Smooth muscle cell (in vitro differentiated cells): ENCODE measurements at regions not wholly inside any gene's neighbourhood (a gene's known extent, or its start where the extent isn't known, plus 50 kb on each side); places are given as distances from the start of the nearest gene placed in this dataset.

Experiments
- DNase-seq: peaks from one replicate; lab custom pipeline; 2025; ENCODE audit not compliant: unreplicated experiment; lab: John Stamatoyannopoulos, UW
- H2AFZ ChIP-seq: fragments of 200-600 bp; sonication (generic); 2 replicates; pipeline ENCODE4 v1.6.0; 2016; ENCODE audit warnings: antibody characterized with exemption, low read depth, mild to moderate bottlenecking
- H3F3A ChIP-seq: fragments of 200-600 bp; sonication (generic); 2 replicates; pipeline ENCODE4 v1.6.0; 2017; ENCODE audit warnings: antibody characterized with exemption, low read depth
- H3K27ac ChIP-seq: fragments of 200-600 bp; sonication (generic); 2 replicates; pipeline ENCODE4 v1.5.1; 2016; ENCODE audit warnings: low read depth, mild to moderate bottlenecking
- H3K27me3 ChIP-seq: fragments of 200-600 bp; sonication (generic); 2 replicates; pipeline ENCODE4 v1.6.1; 2016; ENCODE audit warnings: low read depth, mild to moderate bottlenecking
- H3K36me3 ChIP-seq: fragments of 200-600 bp; sonication (generic); 2 replicates; pipeline ENCODE4 v1.5.1; 2016; ENCODE audit warnings: low read depth
- H3K4me1 ChIP-seq: fragments of 200-600 bp; sonication (generic); 2 replicates; pipeline ENCODE4 v1.5.1; 2016; ENCODE audit warnings: low read depth
- H3K4me2 ChIP-seq: fragments of 200-600 bp; sonication (generic); 2 replicates; pipeline ENCODE4 v1.6.0; 2016; ENCODE audit warnings: mild to moderate bottlenecking
- H3K4me3 ChIP-seq: fragments of 200-600 bp; sonication (generic); 2 replicates; pipeline ENCODE4 v1.5.1; 2016; ENCODE audit warnings: mild to moderate bottlenecking
- H3K79me2 ChIP-seq: fragments of 200-600 bp; sonication (generic); 2 replicates; pipeline ENCODE4 v1.6.0; 2016; ENCODE audit warnings: low read depth, mild to moderate bottlenecking
- H3K9ac ChIP-seq: fragments of 200-600 bp; sonication (generic); 2 replicates; pipeline ENCODE4 v1.6.0; 2016; ENCODE audit warnings: low read depth
- H3K9me3 ChIP-seq: fragments of 200-600 bp; sonication (generic); replicated peaks from 2 replicates; pipeline ENCODE4 v1.5.1; 2016; ENCODE audit warnings: low read depth
- H4K20me1 ChIP-seq: fragments of 200-600 bp; sonication (generic); 2 replicates; pipeline ENCODE4 v1.6.0; 2016; ENCODE audit warnings: low read depth
- WGBS: methylation state at CpG from one replicate; pipeline ENCODE4 v1.1.7; 2016; ENCODE audit warnings: low lambda C conversion rate; 5-methylcytosine and 5-hydroxymethylcytosine counted together
- TF ChIP-seq, protein P1 (sequence below): fragments of 200-600 bp; sonication (generic); IDR thresholded peaks from 2 replicates; pipeline ENCODE4 v1.5.1; 2017; ENCODE audit warnings: borderline replicate concordance, mild to moderate bottlenecking, antibody characterized with exemption; ENCODE audit not compliant: insufficient read depth, poor library complexity, severe bottlenecking

GRCh38 chr3:89562373-89562772, 455.0 kb downstream of the EPHA3 start:
- no peak for DNase-seq
- WGBS, result 83% methylated on average over 1 of the region's 1 CpG
- H3K4me2 ChIP-seq, result no peak overlapping the region
- no peaks in the 10 kb centered on the region for H4K20me1 ChIP-seq
- H3F3A ChIP-seq, result no peaks in the 10 kb centered on the region
- no peak overlapping the region for H3K27ac ChIP-seq
- H3K4me1 ChIP-seq, result no peaks in the 10 kb centered on the region
- no peak overlapping the region for H3K4me3 ChIP-seq
- peaks cover 3% of the 10 kb centered on the region for H3K9me3 ChIP-seq
- TF ChIP-seq, protein P1, sequence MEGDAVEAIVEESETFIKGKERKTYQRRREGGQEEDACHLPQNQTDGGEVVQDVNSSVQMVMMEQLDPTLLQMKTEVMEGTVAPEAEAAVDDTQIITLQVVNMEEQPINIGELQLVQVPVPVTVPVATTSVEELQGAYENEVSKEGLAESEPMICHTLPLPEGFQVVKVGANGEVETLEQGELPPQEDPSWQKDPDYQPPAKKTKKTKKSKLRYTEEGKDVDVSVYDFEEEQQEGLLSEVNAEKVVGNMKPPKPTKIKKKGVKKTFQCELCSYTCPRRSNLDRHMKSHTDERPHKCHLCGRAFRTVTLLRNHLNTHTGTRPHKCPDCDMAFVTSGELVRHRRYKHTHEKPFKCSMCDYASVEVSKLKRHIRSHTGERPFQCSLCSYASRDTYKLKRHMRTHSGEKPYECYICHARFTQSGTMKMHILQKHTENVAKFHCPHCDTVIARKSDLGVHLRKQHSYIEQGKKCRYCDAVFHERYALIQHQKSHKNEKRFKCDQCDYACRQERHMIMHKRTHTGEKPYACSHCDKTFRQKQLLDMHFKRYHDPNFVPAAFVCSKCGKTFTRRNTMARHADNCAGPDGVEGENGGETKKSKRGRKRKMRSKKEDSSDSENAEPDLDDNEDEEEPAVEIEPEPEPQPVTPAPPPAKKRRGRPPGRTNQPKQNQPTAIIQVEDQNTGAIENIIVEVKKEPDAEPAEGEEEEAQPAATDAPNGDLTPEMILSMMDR, result no peak
- H3K36me3 ChIP-seq, result no peaks in the 10 kb centered on the region
- no peaks in the 10 kb centered on the region for H3K27me3 ChIP-seq
- H2AFZ ChIP-seq, result no peak overlapping the region
- no peak overlapping the region for H3K9ac ChIP-seq
- no peaks in the 10 kb centered on the region for H3K79me2 ChIP-seq

GRCh38 chr3:89565098-89565497, 457.7 kb downstream of the EPHA3 start:
- Histone ChIP-seq H3K36me3 (no peaks in the 10 kb centered on the region), H4K20me1 (no peaks in the 10 kb centered on the region), H3K4me2 (no peak overlapping the region), H3K4me1 (no peaks in the 10 kb centered on the region), H3K9me3 (peaks cover 3% of the 10 kb centered on the region), H2AFZ (no peak overlapping the region), H3K27ac (no peak overlapping the region), H3F3A (no peaks in the 10 kb centered on the region), H3K27me3 (no peaks in the 10 kb centered on the region), H3K79me2 (no peaks in the 10 kb centered on the region), H3K9ac (no peak overlapping the region), H3K4me3 (no peak overlapping the region)
- TF ChIP-seq, protein P1, result no peak
- DNase-seq, result no peak

DNA sequence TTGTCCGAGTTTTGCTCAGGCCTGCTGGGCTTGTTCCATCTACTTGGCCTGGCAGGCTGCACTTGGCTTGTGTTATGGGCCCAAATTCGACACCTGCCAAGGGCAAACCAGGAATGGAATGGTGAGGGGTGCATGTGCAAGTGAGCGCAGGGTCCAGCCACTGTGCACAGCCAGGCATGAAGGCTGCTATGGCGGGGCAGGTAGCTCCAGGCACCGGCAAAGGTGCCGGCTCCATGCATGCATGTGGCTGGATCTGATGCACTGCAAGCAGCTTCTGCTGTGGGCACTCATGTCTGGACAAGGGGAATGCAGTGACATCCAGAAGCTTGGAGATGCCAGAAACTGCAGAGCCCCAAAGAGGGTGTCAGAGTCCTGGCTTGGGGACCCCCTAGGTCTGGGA, 463.0 kb downstream of the EPHA3 start:
- H3K9me3 ChIP-seq, result peaks cover 3% of the 10 kb centered on the region
- H3K4me3 ChIP-seq, result no peak overlapping the region
- H4K20me1 ChIP-seq, result no peaks in the 10 kb centered on the region
- H3K4me1 ChIP-seq, result no peaks in the 10 kb centered on the region
- no peaks in the 10 kb centered on the region for H3K79me2 ChIP-seq
- peaks cover 15% of the 10 kb centered on the region for H3K27me3 ChIP-seq
- TF ChIP-seq, protein P1, result no peak
- no peaks in the 10 kb centered on the region for H3F3A ChIP-seq
- H3K4me2 ChIP-seq, result no peak overlapping the region
- H3K9ac ChIP-seq, result no peak overlapping the region
- no peak overlapping the region for H2AFZ ChIP-seq
- no peak overlapping the region for H3K27ac ChIP-seq
- WGBS, result 82% methylated on average over 6 of the region's 6 CpGs
- DNase-seq, result no peak
- H3K36me3 ChIP-seq, result no peaks in the 10 kb centered on the region

DNA sequence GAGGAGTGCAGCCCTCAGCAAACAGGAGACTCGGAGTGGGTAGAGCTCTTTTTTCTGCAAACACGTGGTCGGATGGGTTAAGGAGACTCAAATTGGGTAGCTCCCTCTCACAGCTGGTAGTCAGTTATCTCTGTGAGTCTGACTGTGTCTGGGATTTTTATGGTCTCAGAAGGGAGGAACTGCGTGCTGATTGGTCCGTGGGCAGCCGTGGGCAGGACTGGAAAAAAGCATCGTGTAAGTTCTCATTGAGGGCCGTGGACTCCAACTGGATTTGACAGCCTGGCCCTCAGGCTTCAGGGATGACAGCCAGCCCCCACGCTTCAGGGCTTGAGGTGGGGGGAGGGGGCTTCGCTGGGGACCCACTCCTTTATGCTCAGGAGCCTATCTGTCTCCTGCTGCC, 463.9 kb downstream of the EPHA3 start:
- TF ChIP-seq, protein P1, result no peak
- Histone ChIP-seq H3K36me3 (no peaks in the 10 kb centered on the region), H3K27me3 (peaks cover 15% of the 10 kb centered on the region), H3K9ac (no peak overlapping the region), H3K4me2 (no peak overlapping the region), H3K9me3 (peaks cover 1% of the 10 kb centered on the region), H3F3A (no peaks in the 10 kb centered on the region), H4K20me1 (no peaks in the 10 kb centered on the region), H3K4me1 (no peaks in the 10 kb centered on the region), H3K79me2 (no peaks in the 10 kb centered on the region), H3K4me3 (no peak overlapping the region), H2AFZ (no peak overlapping the region), H3K27ac (no peak overlapping the region)
- DNase-seq, result no peak
- WGBS, result 70% methylated on average over 10 of the region's 10 CpGs
